LNCaP clone FGC (cell line): ENCODE measurements at regions not wholly inside any gene's neighbourhood (a gene's known extent, or its start where the extent isn't known, plus 50 kb on each side); places are given as distances from the start of the nearest gene placed in this dataset.
"Not testable (repeated sequence)": the region's sequence is repeated elsewhere in the genome, so short reads cannot be mapped to it uniquely, and the experiment has no call there.

Experiments
- DNase-seq: peaks from one replicate; pipeline ENCODE4 v3.0.0-alpha.2; 2011; ENCODE audit warnings: low read depth
- H3K4me3 ChIP-seq: 2 replicates; pipeline ENCODE4 v1.5.1; 2011; ENCODE audit warnings: mild to moderate bottlenecking, low read depth, low read length, control low read depth
- TF ChIP-seq, protein P1 (sequence below): IDR thresholded peaks from 2 replicates; pipeline ENCODE4 v1.5.1; 2012; ENCODE audit warnings: mild to moderate bottlenecking; ENCODE audit not compliant: control insufficient read depth, insufficient read depth; ENCODE audit errors: extremely low read depth

DNA sequence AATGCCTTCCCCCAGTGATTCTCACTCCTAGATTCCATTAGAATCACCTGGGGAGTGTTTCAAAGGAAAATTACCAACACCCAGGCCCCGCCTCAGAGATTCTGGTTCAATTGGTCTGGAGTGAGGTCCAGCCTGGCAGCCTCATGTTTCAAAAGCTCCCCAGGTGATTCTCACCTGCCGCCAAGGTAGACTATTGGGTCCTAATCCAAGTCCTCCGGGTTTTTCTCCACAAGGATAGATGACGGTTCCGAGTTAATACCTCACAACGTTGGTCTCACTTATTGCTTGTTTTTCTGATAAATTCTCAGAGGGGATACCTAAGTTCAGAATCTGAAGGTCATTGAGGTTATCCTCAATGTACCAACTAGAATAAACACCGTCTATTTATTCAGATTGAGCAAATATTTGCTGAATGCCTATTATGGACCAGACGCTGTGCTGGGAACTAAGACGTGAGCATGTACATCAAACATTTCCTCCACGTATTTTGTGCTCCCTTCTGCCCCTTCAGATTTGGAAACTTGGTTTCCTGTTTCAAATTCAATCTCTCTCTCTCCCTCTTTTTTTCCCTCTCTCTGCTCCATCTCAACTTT lies 97.5 kb downstream of the SEC16B start:
- peak overlapping the region; percentile 29; the same call in 1 of the 2 replicates for H3K4me3 ChIP-seq
- TF ChIP-seq, protein P1, sequence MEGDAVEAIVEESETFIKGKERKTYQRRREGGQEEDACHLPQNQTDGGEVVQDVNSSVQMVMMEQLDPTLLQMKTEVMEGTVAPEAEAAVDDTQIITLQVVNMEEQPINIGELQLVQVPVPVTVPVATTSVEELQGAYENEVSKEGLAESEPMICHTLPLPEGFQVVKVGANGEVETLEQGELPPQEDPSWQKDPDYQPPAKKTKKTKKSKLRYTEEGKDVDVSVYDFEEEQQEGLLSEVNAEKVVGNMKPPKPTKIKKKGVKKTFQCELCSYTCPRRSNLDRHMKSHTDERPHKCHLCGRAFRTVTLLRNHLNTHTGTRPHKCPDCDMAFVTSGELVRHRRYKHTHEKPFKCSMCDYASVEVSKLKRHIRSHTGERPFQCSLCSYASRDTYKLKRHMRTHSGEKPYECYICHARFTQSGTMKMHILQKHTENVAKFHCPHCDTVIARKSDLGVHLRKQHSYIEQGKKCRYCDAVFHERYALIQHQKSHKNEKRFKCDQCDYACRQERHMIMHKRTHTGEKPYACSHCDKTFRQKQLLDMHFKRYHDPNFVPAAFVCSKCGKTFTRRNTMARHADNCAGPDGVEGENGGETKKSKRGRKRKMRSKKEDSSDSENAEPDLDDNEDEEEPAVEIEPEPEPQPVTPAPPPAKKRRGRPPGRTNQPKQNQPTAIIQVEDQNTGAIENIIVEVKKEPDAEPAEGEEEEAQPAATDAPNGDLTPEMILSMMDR: no peak
- peak; percentile 80 for DNase-seq

DNA sequence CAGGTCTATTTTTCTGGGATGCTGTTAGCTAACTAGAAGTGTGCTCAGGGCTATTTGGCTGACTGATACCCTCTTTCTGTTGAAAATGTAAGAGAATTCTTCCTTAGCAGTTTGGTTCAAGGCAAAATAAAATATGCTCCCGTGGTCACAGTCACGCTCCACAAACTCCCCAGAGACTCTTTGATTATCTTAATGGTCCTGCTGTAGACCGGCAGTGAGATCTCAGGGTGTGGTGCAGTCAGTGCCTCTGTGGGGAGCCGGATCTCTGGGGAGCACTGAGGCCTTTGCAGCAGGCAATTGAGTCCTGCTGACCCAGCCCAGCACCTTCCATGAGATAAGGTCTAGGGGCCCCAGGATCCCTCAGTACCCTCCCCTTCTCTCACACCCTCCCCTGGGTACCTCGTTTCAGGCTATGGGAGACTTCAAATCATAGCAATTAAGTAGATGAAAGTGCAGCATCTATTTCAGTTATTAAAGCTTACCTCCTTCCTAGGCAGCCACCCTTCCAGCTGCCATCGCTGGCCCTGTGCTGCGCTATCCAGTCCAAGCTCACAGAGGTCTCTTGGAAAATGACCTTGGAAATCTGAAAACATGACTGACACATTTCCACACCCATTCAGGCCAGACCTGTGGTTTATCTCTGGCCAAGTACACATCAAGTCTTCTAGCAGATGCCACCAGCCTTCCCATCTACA lies 98.1 kb downstream of the SEC16B start:
- DNase-seq: no peak
- TF ChIP-seq, protein P1: no peak
- H3K4me3 ChIP-seq: no peak overlapping the region

DNA sequence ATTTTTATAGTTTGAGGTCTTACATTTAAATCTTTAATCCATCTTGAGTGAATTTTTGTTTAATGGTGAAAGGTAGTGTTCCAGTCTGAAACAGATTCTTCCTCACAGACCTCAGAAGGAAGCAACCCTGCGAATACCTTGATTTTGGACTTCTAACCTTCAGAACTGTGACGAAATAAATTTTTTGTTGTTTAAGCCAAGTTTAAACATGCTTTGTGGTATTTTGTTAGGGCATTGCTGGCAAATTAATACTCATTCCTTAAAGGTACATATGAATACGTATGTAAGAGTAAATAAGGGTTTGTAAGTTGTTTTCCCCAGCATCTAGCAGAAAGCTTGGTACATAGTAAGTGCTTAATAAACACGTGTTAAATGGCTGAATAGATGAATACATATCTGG lies 100.3 kb downstream of the SEC16B start:
- H3K4me3 ChIP-seq: no peak overlapping the region
- DNase-seq: no peak
- TF ChIP-seq, protein P1: no peak

DNA sequence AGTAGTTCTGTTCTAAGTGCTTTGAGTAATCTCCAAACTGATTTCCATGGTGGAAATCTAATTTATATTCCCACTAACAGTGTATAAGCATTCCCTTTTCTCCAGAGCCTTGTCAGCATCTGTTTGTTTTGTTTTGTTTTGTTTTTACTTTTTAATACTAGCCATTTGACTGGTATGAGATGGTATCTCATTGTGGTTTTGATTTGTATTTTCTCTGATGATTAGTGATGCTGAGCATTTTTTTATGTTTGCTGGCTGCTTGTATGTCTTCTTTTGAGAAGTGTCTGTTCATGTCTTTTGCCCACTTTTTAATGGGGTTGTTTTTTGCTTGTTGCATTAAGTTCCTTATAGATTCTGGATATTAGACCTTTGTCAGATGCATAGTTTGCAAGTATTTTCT lies 100.8 kb downstream of the SEC16B start:
- H3K4me3 ChIP-seq, DNase-seq: not testable (repeated sequence)

DNA sequence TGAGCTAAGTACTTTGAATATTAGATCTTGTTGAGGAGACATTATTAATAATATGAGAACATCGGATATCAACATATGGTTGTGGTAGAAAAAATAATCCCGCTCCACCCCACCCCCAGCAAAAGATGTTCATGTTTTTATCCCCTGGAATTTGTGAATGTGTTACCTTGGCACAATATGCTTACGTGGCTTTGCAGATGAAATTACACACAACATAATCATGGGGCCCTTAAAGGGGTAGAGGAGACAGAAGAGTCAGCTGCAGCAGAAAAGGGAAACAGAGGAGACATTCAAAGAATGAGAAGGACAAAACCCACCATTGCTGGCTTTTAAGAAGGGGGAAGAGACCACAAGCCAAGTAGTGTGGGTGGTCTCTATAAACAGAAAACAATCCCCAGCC lies 104.1 kb downstream of the SEC16B start:
- TF ChIP-seq, protein P1: no peak
- H3K4me3 ChIP-seq: no peak overlapping the region
- no peak for DNase-seq

DNA sequence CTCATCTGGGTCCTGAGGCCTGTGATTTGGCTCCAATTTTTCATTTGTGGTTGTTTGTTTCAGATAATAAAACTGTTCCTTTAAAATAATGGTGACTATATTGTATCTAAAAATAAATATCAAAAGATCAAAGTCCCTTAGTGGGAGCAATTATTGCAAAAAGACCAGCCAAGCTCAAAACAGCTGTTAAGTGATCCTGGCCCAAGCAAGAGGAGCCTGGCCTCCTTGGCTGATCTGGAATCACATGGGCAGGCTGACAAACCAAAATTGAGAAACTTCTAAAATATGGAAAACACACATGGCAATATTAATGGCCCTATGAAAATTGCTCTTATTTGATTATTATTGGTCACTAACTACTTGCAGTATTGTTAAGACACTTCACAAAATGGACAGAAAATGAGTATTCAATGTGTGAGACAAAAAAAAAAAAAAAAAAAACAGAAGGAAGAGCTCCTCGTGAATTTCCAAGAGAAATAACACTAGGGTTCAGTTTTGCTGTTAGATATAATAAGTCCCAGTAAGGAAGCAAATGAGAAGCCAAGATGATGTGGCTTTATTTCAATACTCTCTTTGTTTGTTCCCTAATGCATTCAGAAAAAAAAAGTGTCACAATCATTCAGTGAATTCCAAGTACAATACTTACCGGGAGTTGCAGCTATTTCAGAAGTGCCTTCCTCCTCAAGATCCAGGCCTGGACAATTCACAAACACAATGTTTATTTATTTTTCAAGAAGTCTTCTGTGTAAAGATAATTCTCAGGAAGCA lies 105.1 kb downstream of the SEC16B start:
- TF ChIP-seq, protein P1: no peak

DNA sequence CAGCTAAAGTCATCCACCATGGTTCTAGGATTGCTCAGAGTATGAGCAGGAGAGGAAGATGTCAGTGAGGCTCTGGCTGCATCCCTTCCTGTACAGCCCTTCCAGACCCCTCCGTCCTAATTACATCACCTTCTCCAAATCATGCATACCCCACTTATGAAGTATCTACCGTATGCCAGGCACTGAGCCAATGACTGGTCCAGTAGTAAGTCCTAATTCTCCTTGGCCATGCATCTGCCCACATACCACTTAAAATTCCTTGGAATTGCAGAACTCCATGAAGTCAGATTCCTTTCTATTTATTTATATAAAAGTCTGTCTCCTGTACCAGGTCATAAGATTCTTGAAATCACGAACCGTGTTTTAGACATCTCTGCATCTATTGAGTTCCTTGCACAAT lies 106.1 kb downstream of the SEC16B start:
- TF ChIP-seq, protein P1: no peak
- no peak overlapping the region for H3K4me3 ChIP-seq
- DNase-seq: no peak

More for the DNA sequence above, 105.1 kb downstream of the SEC16B start:
- H3K4me3 ChIP-seq: no peak overlapping the region
- no peak for DNase-seq
